GM18907 (cell line): ENCODE measurements at regions not wholly inside any gene's neighbourhood (a gene's known extent, or its start where the extent isn't known, plus 50 kb on each side); places are given as distances from the start of the nearest gene placed in this dataset.

Source experiments
- ATAC-seq: cut with Tn5 transposase; IDR thresholded peaks from one replicate; pipeline ENCODE4 v1.9.1; 2021; ENCODE audit warnings: mild to moderate bottlenecking, moderate library complexity; ENCODE audit not compliant: unreplicated experiment

DNA sequence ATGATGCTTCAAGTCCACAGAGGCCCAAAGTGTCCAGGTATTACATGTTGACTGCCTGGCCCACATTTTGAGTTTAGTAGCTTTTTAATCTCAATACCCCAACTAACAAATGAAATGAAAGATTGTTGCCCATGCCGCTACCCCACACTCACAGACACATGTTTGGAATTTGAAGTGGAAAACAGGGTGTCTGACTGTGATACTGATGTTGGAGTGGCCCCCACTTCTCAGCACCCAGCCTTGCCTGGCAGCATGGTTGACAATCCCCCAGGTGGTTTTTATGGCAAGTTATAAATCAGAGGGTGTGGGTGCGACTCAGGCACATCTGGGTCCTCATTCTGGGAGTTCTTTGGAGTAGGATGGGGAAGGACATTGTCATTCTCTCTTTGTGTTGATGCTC lies 314.7 kb upstream of the ZNF32 start:
- no peak for ATAC-seq

DNA sequence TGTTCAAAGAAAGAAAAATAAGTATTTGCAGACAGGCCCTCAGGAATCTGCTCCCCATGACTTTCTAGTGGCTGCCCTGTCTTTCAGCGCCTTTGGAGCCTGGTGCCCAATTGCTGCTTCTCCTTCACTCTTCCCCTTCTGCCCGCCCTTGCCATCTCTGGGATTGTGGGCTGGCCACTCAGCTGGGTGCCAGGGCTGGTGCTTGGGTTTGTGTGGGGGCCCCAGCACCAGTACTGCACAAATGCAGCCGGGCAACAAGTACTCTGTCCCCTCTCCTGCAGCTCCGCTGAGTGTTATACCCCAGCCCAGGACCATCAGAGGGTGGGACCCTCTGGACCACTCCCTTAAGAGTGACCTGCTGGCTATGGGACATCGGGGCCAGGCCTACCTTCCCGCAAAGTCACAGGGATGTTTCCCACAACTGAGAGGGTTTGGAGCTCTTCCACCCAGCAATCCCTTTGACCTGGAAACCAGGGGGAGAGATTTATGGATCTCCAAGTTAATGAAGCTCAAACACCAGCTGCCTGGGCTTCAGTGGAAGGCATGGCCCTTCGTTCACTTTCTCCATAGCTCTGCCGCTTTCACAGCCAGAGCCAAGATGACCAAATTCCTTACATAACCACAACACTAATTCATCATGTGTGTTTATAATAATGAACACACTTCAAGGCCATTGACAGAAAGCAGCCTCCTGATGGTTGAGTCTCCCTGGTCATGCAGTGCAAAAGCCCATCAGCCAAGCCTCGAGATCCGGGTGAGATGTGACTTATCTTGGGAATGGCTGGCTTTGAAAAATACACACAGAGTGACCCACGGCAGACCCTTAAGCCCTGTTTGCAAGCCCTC lies 313.9 kb upstream of the ZNF32 start:
- ATAC-seq, result no peak

DNA sequence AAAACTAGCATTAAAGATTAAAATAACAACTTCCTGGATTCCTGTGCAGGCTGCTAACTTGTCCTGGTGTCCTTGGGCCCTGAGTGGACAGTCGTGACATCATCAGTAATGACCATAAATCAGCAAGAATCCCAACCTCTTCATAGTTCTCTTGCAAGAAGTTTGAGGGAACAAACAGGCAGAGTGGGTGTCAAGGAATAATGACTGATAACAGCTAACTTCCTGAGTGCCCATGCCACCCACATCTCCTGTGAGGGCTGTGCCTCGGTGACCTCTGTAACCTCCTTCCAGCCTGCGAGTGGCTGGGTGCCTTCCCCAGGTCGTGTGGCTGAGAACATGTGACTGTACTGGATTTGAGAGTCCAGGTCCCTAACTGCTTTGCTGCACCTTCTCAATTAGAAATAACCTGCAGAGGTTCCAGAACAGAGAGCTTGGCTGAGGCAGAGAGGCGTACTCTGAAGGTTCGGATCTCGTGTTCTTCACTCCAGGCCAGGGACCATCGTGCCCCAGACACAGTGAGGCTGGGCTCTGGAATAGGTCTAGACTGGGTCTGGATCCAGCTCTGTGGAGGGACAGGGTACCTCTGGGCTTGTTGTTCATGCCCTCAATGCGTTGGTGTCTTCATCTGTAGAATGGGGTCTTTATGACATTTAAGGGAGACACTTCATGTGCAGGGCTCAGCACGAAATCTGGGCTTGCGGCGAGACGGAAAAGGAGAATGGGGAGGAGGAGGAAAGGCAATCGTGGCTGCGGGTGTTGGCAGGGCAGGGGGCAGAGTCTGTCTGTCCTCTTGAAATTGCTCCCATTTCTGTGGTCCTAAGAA lies 313.1 kb upstream of the ZNF32 start:
- no peak for ATAC-seq

DNA sequence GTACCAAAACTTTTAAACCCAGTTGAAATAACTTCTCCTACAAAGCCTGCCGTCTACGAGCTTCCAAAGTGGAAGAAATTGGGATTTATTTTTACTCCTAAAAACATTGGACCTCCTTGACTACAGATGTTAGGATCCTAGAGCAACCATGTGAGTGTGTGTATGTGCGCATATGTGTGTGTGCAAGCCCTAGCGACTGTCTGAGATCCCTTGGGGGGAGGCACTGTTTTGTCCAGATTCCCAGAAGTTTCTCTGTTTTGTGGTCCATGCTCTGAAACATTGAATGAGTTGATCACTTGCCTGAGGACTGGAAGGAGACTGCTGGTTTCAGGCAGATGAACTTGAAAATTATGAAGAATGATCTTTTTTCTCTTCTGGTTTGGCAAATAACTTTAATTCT lies 312.3 kb upstream of the ZNF32 start:
- ATAC-seq, result no peak

DNA sequence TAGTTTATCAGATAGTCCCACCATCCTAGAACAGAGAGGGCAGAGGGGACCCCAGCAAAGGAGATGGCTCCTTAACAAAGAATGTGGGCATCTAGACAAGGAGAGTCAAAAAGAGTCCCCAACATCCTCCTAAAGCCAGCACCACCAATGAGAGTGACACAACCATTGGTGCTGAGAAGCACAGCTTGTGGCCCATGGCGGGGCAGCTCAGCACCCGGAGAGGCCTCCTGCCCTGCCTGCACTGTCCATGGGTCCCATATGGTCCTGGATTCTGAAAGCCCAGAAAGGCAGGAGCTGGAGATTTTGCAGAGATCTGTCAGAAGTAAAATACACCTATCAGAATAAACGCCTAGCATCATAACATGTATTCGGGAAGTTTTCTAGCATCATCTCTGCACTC lies 311.8 kb upstream of the ZNF32 start:
- ATAC-seq, result no peak

DNA sequence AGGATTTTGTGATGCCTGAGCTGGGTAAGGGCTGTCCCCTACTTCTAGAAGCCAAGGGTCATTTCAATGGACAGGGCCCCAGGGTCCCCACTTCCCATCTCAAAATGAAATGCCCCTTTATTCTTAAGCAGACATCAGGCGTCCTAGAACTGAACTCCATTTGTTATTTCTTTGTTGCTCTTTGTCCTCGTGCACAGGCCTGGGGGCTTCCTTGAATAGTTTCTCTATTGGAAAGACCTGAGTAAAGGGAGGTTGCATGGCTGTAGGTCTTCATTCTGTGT lies 311.4 kb upstream of the ZNF32 start:
- no peak for ATAC-seq

DNA sequence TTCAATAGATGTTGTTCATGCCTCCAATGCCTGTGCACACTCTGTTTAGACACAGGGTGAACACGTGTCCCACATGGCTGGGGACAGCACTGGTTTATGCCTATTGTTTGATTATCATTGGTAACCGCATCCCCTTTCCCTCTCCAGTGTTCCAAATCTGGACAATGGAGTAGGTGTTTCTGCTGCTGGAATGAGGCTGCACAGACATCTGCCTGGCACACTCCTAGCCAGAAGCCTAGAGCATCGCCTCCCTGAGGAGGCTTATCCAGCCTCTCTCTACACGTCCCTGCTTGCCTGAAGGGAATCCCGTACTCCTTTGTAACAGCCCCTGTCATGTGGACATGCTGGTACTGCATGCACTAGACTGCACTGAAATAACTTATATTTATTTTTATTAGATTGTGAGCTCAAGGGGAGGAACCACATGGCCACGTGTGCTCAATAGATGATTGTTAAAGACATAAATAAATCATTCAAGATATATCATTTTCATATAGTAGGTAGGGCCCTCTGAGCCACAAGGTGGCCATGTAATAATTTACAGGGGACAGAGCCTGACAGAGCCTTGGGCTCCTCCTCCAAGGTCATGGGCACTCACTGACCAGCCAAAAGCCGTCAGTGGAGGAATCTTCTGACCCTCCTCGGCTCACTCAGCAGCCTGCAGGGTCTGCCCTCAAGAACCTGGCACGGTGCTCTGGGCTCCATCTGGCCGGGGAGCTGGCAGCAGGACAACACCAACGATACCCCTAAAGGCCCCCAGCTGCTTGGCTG lies 310.9 kb upstream of the ZNF32 start:
- ATAC-seq, result no peak

DNA sequence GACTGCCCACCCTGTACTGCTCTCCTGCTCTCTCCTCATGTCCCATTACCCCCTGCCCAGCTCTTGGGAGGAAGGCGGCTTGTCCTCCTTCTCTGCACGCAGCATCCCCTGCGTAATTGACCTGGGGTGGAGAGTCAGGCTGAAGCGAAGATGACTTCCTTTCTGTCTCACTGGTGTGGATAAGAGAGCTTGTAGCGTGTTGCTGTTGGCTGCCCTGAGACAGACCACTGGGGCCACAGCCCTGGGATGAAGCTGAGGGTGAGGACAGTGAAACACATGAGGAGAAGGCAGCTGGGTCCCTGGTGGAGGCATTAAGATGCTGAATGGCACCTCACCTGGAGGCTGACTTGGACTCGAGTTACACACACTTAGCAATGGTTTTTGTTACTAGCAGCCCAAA lies 310.3 kb upstream of the ZNF32 start:
- no peak for ATAC-seq

DNA sequence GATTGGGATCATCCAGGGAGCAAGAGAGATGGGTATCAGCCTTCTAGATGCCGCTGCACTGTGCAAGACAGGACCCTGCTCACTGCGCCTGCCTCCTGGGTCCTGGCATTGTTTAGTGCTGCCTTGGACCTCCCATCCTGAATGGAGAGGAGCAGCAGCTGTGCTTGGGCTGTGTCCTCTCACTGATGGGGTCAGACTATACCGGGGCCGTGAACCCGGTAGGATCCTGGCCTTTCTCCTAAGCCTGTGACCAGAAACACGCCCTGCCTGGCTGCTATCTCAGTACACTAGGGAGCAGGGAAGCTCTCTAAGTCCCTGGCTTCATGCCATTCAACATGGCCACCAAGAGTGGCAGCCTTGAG lies 309.4 kb upstream of the ZNF32 start:
- ATAC-seq, result no peak

DNA sequence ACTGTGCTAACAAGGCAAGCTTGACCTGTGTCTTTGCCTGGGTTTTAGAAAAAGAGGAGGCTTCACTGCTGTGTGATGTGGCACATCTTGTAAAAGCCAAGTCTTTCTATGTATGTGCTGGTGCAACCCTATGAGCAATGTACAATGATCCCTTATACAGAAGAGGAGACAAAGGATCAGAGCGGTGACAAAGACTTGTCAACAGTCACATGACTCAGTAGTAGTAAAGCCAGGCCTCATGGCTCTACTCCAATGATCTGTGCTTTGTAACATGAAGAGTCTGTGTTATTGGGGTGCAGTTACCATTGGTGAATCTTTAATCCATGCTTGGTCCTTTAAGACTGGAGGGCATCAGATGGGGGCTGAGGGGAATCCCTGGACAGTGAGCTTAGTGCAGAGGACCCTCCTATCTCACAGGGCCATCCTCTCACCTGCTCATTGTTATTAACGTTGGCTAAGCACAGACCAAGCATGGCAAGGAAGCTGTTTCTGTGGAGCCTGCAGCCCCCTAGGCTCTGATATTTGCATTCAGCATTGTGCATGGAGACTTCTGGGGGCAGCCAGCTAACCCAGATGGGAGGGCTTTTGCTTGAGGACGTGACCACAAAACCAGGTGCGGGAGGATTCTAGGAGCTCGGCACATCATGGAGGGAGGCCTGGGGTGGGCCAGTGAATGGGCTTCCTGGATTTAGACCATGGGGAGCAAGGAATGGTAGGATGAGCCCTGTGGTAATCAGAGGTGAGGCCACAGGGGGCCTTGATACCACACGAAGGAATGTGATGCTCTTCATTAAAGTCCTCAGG lies 308.8 kb upstream of the ZNF32 start:
- no peak for ATAC-seq

DNA sequence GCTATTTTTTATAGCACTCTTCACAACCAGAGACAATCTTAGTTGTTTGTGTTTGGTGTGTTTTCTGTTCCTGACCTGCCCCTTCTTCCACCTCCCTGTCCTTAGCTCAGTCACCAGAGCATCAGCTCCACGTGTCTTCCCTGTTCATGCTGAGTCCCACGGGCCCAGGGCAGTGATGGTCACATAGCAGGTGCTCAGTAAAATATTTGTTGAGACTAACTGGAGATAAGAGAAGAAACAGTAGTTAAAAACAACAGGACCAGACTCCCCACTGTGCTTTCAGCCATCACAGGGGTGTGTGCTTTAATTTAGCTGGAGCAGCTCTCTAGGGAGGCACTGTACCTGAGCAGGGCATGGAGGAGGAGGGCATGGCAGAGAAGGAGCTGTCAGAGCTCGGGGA lies 307.3 kb upstream of the ZNF32 start:
- no peak for ATAC-seq

DNA sequence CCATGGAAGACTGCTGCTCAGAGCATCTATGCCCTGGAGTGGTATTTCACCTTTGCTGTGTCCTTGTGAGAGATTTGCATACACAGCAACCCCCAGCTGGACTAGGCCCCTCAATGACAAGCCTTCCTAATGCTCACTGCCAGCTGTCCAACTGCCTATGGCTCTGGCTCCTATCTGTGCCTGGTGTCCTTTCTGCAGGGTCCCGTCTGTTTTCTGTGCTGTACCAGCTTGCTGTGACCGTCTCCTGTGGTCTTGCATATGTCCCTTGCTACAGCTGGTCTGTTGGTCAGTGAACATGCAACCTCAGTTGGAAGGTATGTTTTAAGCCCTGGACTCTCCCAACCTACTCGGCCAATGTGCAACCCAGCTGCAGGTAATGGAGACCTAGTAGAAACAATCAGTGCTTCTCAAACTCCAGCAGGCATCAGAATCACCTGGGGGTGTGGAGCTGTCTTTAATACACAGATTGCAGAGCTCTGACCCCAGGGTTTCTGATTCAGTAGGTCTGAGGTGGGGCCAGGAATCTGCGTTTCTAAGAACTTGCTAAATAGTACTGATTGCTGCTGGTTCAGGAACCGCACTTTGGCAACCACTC lies 306.4 kb upstream of the ZNF32 start:
- ATAC-seq, result no peak

DNA sequence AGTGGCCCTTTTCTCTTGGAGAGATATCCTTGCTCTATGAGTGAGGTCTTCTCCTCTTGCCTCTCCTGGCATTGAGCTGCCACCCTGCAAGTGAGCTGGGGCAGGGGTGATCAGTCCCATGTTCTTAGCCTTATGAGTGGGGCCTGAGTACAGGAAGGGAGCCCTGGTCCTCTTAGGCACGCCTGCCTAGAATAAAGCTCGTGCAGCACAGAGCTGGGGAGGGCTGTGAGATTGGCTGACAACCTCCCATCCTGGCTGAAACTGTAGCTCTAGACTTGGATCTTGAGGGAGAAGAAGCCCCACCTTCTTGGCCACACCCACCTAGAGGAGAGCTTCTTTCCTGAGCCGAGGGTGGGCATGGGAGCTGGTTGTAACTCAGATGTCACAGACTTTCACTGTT lies 305.0 kb upstream of the ZNF32 start:
- ATAC-seq, result no peak

DNA sequence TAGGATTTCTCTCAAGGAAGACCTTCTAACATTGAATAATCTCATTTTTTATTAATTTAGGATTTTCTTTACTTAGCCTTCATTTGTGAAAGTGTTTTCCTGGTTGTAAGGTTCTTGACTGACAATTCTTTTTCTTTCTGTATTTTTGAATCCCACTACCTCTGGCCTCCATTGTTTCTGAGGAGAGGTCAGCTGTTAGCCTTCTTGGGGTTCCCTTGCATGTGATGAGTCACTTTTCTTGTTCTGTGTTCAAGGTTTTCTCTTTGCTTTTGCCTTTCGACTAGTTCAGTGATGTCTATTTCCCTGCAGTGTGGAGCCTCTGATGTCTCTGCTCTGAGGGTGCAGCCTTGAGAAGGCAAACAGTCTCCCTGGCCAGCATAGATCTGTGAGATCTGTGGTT lies 304.1 kb upstream of the ZNF32 start:
- ATAC-seq, result no peak

DNA sequence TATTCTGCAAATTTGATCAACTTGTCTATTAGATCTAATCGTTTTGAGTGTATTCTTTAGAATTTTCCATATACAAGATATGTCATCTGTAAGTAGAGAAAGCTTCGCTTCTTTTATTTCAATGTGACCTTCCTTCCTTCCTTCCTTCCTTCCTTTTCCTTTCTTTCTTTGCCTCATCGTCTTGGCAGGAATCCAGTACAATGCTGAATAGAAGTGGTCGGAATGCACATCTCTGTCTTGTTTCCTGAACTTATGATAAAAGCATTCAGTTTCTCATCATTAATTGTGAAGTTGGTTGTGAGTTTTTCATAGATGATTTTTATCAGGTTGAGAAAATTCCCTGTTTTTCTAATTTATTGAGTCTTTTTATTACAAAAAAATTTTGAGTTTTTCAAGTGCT lies 300.7 kb upstream of the ZNF32 start:
- no peak for ATAC-seq

DNA sequence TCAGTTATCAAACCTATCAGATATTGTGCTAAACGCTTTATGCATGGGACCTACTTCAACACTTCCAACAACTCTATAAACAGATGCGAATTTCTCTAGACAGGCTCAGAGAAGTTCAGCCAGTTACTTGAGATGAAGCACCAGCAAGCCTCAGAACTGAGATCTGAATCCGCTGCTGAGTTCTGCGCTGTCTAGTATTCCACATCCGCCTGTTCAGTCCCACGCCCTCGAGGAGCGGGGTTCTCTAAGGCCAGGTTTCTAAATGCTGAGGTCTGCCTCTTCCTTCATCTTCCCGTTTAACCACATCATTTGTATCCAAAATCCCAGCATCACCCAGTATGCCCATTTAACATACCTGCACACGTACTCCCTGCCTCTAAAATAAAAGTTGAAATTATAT lies 297.8 kb upstream of the ZNF32 start:
- ATAC-seq, result no peak

DNA sequence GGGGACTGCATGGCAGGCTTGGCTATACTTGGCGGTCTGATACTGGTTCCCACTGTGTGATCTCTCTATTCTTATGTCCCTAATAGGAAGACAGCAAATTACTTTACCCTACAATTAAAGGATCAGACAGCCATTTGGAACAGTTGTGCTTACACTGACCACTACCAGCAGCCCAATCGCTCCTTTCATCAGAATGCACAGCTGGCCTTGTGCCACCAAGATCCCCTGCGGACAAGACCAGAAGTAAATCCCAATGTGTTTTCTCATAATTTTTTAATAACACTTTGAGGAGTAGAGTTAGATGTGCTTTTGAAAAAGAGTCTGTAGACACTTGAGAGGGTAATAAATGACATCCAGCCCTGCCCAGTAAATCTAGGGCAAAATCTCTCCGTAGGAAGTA lies 297.2 kb upstream of the ZNF32 start:
- no peak for ATAC-seq

DNA sequence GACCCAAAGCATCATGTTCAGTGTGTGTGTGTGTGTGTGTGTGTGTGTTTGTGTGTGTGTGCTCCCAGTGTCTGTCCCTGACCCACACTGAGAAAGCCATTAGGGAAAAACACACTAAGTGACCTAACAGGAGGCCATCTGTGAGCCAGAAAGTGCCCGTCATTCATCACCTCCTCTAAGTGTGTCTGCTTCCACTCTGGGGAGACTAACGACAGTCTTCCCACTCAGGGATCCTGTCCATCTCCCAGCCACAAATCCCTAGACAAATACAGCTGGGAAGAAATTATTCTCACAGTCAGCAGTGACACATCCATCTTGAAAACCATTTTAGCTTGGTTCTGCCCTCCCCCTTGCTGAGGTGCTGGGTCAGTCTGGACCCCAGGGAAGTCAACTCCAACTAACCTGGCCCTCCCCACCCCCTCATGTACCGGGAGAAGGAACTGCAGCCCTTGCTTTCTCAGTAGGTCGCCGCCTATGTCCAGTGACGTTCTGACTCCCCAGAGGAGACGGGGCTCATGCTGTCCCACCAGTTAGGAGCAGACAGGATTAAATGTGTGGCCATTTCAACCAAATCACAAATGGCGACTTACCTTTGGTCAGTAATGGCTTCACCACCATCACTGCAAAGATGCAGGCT lies 296.5 kb upstream of the ZNF32 start:
- no peak for ATAC-seq

DNA sequence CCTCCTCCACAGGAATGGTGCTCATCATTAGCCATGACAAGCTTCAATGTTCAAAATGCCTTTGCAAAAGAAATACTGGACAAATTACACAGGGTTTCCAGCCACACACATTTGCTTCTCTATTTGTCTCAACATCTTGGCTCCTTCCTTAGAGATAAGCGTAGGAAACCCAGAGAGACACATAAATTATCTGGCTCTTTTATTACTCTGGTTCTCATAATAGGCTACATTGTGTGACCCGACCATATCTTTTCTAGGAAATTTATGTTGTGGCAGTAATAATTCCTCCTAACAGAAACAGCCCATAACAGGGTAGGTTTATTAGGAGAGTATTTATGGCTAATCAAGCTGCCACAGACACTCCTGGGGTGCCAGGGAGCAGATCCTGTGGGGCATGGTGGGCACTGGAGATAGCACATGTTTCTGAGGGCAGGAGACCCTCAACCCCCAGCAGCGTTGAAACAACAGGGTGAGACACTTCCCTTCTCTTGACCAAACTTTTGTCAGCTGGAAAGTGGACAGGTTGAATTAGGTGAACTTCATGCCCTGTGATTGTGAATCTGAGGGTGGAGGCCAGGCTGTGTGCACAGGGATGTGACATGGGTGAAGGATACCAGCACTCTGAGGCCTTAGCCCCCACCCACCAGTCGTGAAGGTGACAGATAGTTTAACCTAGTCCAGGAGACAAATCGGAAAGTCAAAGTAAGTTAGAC lies 295.9 kb upstream of the ZNF32 start:
- ATAC-seq, result no peak
